GM12891 (cell line): ENCODE measurements at regions not wholly inside any gene's neighbourhood (a gene's known extent, or its start where the extent isn't known, plus 50 kb on each side); places are given as distances from the start of the nearest gene placed in this dataset.

ENCODE experiments used
- POLR2A ChIP-seq: IDR thresholded peaks from 2 replicates; pipeline ENCODE4 v1.6.1; 2011; ENCODE audit warnings: low read depth, low read length, control low read depth
- POLR2AphosphoS5 ChIP-seq: IDR thresholded peaks from 2 replicates; pipeline ENCODE4 v1.6.1; 2011; ENCODE audit warnings: low read depth, low read length, control low read depth
- SPI1 ChIP-seq: IDR thresholded peaks from 2 replicates; pipeline ENCODE4 v1.6.1; 2011; ENCODE audit warnings: low read depth, low read length, control low read depth

DNA sequence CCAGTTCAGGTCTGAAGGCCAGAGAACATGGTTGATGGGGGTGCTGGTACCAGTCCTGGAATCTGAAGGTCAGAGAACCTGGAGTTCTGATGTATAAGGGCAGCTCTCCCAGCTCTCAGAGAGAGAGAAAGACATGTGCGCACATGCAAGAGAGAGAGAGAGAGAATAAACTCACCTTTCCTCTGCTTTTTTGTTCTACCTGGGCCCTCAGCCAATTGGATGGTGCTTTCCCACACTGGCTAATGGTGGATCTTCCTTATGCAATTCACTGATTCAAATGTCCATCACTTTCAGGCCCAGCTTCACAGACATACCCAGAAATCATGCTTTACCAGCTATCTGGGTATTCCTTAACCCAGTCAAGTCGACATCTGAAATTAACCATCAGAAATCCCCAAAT is 377.7 kb upstream of the MEX3C start:
- no peak for TF ChIP-seq POLR2A
- no peak for TF ChIP-seq POLR2AphosphoS5
- no peak for TF ChIP-seq SPI1
